GM18517 (cell line): ENCODE measurements at regions not wholly inside any gene's neighbourhood (a gene's known extent, or its start where the extent isn't known, plus 50 kb on each side); places are given as distances from the start of the nearest gene placed in this dataset.
"Not testable (repeated sequence)": the region's sequence is repeated elsewhere in the genome, so short reads cannot be mapped to it uniquely, and the experiment has no call there.

ENCODE experiments used
- ATAC-seq: cut with Tn5 transposase; IDR thresholded peaks from one replicate; pipeline ENCODE4 v1.9.1; 2021; ENCODE audit warnings: mild to moderate bottlenecking, moderate library complexity; ENCODE audit not compliant: unreplicated experiment

DNA sequence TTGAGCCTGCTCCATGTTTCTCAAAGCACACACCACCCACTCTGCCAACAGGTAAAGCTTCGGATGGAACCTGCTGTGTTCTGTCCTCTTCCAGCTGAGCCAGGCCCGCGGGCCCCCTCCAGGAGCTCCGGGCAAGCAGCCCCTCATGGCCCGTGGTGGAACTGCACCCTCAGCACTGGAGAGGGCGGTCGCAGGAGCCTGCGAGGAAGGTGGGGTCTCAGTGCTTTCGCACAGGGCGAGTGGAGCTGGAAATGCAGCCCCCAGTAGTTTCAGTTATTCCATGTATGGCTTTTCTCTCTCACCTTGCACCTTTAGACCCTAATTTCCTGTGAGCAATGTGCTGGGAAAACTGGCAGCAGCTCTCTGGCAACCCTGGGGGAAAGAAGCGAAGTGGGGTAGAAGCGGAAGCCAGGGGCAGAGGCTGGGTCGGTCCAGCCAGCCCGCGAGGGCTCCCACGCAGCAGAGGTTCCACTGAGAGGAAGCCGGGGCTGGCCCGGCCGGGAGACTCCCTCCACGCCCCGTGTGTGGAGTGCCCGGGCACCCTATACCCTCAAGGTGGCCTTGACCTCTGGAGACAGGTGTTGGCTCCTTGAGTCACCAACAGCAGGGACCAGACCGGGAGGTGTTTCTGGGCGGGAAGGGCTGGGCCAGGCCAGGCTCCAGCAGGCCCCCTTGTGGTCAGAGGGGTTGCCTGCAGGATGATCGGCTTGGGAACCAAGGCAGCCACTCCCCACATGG lies 119.9 kb upstream of the TMEM45B start:
- ATAC-seq = peak; percentile 82

DNA sequence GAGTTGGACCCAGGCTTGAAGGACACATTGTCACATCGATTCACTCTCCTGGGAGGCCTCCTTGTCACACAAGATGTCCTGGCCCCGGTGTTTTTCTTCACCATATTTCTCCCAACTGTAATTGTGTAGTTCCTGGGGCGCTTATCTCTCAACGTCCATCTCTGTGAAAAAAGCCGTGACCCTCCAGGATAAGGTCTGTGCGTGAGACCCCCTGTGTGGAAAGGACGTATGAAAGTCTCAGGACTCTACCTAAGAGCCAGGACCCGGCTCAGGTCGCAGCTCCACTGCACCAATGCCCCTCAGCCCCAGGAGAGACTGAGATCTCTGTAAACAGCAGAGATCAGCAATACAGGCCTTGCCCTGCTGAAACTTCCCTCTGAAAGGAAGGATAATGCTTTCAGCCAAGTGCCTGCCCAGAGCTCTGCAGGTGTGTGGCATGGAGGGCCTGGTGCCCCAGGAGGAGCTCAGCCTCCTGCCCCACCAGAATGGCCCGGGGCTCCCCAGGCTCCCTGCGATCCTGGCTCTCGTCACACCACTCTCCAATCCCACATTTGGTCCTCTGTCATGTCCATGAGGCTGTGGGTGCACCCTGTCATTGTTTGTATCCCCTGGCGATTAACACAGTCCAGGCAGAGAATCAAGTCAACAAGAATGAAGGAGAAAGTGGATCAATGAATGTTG lies 119.2 kb upstream of the TMEM45B start:
- ATAC-seq = no peak

- no peak for ATAC-seq
Measured at GRCh38 chr11:129698212-129698611, 117.4 kb upstream of the TMEM45B start.

DNA sequence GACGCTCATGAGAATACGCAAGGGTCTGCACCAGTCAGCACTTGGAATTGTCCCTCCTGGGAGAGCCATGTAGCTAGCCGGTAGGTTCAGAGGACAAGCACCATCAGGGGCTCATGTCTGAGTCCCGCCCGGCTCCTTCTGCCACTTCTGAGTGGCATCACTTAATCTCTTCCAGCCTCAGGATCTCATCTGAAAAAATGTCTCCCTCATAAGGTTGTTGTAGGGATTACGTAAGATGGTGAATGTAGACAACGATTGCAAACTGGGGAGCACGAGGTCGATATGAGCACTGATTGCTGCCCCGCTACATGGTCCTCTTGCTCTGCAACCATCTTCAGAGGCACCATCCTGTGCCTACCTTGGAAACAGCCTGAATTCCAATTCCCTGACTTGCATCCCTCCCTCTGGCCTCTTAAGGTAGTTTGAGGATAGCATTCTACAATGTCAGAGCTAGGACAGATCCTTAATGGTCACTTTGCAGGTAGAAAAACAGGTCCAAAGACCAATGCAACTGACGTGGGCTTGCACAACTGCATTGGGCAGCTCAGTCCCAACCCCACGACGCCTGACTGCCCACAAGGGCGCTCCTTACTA lies 115.8 kb upstream of the TMEM45B start:
- no peak for ATAC-seq

DNA sequence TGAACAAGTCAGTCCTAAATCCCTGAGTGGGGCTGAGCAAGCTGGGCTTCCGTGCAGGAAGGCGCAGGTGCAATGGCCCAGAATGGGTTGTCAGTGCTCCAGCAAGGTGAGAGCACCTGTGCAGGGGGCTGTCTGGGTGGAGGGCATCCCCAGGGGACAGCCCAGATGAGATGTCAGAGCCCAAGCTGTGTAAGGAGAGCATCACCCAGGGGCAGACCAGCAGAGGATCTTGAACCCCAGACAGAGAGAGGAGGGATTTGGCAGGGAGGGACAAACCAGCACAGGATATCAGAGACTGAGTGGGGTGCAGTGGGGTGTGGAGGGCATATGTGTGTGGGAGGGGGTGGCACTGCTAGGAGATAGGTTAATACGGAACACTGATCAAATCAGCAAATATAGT lies 114.9 kb upstream of the TMEM45B start:
- no peak for ATAC-seq

DNA sequence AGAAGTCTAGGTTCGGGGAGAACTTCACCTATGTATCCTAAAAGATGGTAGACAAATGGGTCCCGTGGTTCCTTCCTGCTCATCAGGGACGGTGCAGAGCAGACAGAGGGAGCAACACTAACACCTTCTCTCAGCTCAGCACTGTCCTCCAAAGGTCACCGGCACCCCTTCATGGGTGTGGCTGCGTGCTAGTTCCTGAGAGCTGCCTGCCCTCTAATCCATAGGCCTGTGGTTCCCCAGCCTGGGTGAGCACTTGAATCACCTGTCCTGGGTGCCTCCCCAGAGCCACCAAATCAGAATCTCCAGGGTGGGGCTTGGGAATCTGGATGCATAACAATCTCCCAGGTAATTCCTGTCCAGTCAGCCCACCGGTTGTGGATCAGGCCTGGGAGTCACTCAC lies 113.9 kb upstream of the TMEM45B start:
- ATAC-seq = no peak

- ATAC-seq = no peak
Measured at GRCh38 chr11:129702410-129703398, 112.9 kb upstream of the TMEM45B start.

DNA sequence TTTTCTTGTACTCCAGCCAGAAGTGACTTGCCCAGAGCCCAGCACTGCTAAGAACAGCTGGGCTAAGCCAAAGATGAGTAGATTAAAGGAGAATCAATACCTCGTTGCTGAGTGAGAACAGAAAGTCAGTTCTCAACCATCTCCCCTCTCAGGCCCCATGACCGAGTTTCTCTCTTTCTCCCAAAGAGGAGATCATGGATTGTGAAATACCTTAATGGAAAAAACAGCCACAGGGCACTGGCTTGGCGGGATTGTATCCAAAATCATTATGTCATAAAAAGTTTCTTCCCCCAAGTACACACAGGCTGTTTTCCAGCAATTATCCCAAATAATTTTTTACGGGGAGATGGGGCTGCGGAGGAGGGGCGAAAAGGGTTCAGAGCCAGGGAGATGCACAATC lies 111.8 kb upstream of the TMEM45B start:
- no peak for ATAC-seq

DNA sequence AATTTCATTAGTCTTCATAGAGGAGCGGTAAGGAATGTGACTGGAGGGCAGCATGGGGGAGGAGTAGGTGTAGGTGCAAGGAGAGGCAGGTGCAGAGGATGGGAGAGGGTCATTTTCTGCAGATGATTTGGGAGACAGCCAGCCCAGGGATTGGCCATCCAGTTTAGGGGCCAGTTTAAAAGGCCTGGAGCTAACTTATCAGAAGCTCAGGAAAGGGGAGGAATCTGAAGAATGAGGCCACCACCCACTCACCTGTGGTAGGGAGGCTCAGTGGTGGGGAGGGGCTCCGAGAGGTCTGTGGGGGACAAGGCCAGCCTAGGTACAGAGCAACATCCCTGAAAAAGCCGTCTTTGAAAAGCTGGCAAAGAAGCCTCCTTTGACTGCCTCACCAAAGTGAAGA lies 110.8 kb upstream of the TMEM45B start:
- no peak for ATAC-seq

DNA sequence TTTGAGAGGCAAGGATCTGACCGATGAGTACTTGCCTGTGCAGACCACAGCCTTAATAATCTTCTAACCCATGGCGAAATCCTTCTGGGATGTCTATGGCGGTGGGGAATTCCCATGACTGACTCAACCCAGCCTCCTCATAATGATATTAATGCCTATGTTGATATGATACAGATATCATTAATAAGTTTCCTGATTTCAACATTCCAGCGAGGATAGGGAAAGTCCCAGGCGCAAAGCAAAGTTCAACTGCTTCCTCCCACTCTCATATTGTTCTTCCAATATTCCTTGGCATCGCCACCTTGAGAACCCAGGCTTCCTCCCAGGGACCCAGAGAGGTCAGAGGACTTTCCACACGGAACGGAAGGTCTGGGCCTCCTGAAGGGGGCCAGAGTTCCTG lies 110.3 kb upstream of the TMEM45B start:
- ATAC-seq = no peak

DNA sequence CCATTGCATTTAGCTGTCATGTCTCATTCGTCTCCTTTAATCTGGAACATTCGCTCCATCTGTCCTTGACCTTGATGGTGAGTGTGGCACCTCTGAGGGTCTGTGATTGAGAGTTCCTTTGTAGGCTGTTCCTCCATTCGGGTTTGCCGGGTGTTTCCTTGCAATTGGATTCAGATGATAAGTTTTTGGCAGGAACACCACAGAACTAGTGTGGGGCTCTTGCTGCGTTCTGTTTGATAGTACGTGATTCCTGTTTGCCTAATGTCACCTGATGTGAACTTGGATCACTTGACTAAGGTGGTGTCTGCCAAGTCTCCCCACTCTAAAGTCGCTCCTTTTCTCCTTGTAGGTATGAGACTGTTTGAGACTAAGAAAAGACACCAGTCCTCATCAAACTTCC lies 109.7 kb upstream of the TMEM45B start:
- ATAC-seq = no peak

- no peak for ATAC-seq
Measured at GRCh38 chr11:129709801-129710398, 105.7 kb upstream of the TMEM45B start.

DNA sequence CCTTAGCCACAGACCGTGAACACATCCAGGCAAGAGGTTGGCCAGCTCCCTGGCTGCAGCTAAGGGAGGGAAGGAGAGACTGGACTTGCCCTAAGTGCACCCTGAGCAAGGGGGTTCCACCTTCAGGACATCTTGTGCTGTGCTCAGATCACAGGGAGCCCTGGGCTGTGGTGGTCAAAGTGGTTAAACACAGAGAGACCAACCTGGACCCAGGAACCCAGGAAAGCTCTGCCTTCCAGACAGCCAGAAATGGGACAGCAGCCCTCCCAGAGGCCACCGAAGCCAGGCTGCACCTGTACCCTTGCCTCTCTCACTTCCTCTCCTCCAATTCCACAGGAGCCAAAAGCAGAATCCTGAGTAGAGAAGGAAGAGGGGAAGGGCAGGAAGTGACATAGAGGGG lies 105.2 kb upstream of the TMEM45B start:
- no peak for ATAC-seq

GRCh38 chr11:129711760-129712159 lies 103.9 kb upstream of the TMEM45B start:
- ATAC-seq = no peak

- not testable (repeated sequence) for ATAC-seq
Measured at GRCh38 chr11:129712486-129713240, 103.0 kb upstream of the TMEM45B start.

- no peak for ATAC-seq
Measured at GRCh38 chr11:129719037-129719436, 96.6 kb upstream of the TMEM45B start.

- ATAC-seq = no peak
Measured at GRCh38 chr11:129720156-129720555, 95.5 kb upstream of the TMEM45B start.

- no peak for ATAC-seq
Measured at GRCh38 chr11:129720994-129721393, 94.7 kb upstream of the TMEM45B start.

DNA sequence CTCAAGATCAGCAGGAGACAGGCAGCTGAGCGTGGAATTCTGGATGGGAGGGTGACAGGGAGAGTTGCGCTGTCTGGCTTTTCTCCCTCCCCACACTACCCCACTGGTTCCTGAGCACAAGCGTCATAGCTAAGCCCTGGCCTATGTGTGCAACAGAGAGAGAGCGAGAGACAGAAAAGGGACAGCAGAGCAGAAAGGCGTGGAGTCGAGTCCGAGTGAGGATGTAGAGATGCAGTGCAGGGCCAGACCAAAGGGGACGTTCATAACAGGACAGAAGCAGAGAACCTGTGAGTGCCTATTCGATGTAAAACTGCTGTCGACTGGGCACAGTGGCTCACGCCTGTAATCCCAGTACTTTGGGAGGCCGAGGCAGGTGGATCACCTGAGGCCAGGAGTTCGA lies 94.0 kb upstream of the TMEM45B start:
- ATAC-seq = no peak

DNA sequence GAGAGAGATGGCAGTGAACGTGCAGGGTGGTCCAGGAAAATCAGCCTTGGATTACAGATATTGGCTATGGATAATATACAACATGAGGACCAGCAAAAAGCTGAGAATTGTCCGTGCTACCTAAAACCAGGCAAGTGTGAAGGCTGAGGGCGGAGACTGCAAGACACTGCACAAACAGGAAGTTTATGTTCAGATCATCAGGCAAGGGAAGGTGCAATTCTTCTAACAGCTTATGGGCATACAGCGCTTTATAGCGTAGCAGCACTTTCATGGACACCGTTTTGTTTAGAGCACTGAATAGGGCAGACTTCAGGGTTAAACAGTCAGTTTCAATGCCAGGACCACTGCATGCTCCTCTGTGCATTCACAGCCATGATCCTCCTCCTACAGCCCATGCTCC lies 93.1 kb upstream of the TMEM45B start:
- no peak for ATAC-seq
